ENCODE measurements at regions not wholly inside any gene's neighbourhood (a gene's known extent, or its start where the extent isn't known, plus 50 kb on each side); places are given as distances from the start of the nearest gene placed in this dataset.

DNA sequence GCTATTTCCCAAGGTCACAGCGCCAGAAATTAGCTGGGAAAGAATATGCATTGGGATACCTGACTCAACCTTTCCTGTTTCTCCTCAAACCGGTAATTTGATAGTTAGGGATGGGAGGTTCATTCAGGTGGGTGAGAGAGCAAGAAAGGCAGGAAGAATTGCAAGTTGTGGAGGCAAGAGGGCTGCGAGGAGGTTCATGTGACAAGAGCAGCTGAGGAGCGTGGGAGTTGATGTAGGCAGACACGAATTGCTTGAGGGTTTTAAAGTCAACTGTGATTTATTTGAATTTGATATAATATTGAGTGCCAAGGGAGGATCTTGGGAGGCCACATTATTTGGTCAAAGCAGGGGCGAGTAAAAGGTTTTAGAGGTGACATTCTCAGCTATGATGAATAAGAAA lies 329.0 kb downstream of the STIM2 start:
- TF ChIP-seq, protein P1, sequence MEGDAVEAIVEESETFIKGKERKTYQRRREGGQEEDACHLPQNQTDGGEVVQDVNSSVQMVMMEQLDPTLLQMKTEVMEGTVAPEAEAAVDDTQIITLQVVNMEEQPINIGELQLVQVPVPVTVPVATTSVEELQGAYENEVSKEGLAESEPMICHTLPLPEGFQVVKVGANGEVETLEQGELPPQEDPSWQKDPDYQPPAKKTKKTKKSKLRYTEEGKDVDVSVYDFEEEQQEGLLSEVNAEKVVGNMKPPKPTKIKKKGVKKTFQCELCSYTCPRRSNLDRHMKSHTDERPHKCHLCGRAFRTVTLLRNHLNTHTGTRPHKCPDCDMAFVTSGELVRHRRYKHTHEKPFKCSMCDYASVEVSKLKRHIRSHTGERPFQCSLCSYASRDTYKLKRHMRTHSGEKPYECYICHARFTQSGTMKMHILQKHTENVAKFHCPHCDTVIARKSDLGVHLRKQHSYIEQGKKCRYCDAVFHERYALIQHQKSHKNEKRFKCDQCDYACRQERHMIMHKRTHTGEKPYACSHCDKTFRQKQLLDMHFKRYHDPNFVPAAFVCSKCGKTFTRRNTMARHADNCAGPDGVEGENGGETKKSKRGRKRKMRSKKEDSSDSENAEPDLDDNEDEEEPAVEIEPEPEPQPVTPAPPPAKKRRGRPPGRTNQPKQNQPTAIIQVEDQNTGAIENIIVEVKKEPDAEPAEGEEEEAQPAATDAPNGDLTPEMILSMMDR (IDR thresholded peaks at IDR 0.05), result no peak
- no peak for TF ChIP-seq POLR2A (IDR thresholded peaks at IDR 0.05)

Data from lower leg skin (tissue), 3 donors.